NCI-H510A treated with DMSO at 0.1 percent for 48 hours (cell line): ENCODE measurements at regions not wholly inside any gene's neighbourhood (a gene's known extent, or its start where the extent isn't known, plus 50 kb on each side); places are given as distances from the start of the nearest gene placed in this dataset.

ENCODE experiments used
- DNase-seq: peaks from one replicate; lab custom pipeline; 2025; lab: John Stamatoyannopoulos, UW

GRCh38 chr19:28841531-28841930, 371.4 kb downstream of the UQCRFS1 start:
- no peak for DNase-seq

GRCh38 chr19:28840891-28841290, 372.1 kb downstream of the UQCRFS1 start:
- no peak for DNase-seq

GRCh38 chr19:28839455-28839854, 373.5 kb downstream of the UQCRFS1 start:
- DNase-seq = no peak

DNA sequence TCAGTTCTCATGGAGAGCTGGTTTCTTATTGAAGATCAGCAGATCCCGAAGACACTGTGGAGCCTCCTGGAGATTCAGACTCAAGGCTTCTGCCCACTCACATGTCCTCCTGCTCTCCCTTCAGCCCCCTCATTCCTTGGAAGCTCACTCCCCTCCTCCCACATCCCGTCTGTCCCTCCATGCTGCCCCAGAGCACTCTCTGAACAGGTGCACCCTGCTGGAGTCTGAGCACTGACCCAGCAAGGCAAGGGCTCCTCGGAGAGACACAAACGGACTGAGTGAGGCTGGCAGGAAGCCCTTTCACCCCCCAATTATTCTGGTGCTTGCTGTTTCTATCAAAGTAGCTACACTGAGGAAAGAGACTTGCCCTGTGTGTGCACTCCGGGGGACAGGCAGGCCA, 374.0 kb downstream of the UQCRFS1 start:
- no peak for DNase-seq

DNA sequence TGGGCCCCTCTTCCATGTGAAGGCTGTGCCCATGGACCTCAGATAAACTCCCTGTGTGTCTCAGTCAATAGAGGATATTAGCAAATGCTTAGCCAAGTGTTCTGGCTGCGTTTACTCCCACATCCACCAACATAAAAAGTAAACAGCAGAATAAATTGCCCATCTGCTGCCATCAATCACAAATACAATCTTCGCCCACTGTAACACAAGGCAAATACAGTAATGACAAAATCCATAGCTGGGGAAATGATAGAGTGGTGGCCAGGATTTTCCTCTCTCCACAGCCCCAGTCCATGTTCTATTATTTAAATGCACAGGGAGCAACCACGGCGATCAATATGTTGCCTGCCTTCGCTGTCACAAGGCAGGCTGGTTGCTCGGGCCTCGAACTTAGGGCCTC, 376.5 kb downstream of the UQCRFS1 start:
- no peak for DNase-seq

- DNase-seq = no peak
These were observed 378.0 kb downstream of the UQCRFS1 start for GRCh38 chr19:28834996-28835395.

GRCh38 chr19:28831462-28831861, 381.5 kb downstream of the UQCRFS1 start:
- no peak for DNase-seq

DNA sequence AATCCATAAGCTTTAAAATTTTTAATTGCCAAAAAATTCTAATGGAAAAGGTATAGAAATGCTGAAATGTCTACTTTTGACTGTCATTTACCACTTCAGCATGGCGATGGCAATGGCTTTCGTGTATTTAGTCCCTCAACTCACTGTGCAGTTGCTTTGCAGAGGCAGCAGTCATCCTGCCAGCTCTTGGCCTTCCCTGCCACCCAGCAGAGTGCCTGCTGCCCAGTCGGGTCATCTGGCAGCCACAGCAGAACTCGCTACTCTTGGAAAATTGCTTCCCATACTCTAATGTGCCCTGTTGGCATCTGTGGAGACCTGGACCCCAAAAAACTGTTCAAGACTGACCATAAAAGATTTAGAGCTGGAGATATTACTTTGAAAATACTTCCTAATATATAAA, 383.2 kb downstream of the UQCRFS1 start:
- no peak for DNase-seq

GRCh38 chr19:28829359-28829758, 383.6 kb downstream of the UQCRFS1 start:
- no peak for DNase-seq

DNA sequence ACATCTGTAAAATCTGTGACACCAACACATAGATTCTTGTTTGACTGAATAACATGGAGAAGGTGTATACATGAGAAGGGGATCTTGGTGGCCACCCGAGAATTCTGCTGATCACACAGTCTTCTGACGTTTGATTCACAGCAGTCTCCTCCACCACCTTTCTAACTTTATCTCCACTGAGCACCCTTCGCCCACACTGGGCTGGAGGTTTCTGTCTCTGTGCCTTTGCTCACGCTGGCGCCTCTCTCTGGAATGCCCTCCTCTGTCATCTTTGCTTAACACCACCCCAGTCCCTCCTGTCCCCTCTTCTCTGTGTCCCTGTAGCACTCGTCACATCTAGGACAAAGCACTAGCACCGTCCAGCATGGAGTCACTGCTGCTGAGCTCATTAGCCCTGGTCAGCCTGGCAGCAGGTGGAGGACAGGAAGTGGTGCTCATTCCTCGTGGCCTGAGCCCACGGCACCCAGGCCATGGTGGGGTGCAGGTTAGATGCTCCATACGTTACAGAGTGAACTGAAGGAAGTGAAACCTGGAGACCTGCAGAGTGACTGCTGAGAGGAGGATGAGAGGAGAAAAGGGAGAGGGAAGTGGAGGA, 384.6 kb downstream of the UQCRFS1 start:
- DNase-seq = no peak

DNA sequence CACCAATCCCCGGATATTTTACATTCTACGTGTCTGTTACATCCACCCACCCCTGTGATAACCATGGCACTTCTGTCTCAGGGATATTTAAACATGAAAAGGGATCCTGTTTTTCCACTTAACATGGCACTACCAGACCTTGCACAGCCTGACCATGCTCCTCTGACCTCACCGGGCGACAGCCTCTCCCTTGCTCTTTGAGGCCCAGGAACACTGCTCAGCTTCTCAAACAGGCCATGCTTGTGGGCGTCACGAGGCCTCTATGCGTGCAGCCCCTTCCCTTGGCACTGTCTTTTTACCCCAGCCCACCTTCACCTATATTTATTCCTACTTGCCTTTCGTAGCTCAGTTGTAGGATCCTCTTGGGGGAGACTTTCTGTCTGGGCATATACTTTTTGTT, 385.6 kb downstream of the UQCRFS1 start:
- DNase-seq = no peak

- DNase-seq = no peak
These were observed 389.5 kb downstream of the UQCRFS1 start for GRCh38 chr19:28823338-28823961.

DNA sequence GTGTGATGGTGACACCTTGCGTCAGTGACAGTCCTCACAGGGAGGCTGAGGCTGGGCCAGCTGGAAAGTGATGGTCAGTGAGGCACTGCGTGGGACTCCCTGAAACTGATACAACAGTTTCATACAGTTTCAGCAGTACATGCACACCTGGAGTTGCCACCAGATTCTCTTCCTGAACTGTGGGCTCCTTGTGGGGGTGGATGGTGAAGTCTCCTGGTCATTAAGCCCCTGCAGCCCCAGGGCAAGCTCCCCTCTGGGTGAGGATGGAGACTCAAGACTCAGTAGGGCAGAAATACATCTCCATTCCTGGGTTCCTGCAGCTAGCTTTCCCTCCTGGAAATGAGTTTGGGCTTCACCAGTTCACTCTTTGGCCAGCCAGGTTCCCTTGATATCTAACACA, 392.7 kb downstream of the UQCRFS1 start:
- no peak for DNase-seq

GRCh38 chr19:28815257-28815656, 397.7 kb downstream of the UQCRFS1 start:
- DNase-seq = no peak

GRCh38 chr19:28794301-28794700, 418.6 kb downstream of the UQCRFS1 start:
- DNase-seq = no peak

DNA sequence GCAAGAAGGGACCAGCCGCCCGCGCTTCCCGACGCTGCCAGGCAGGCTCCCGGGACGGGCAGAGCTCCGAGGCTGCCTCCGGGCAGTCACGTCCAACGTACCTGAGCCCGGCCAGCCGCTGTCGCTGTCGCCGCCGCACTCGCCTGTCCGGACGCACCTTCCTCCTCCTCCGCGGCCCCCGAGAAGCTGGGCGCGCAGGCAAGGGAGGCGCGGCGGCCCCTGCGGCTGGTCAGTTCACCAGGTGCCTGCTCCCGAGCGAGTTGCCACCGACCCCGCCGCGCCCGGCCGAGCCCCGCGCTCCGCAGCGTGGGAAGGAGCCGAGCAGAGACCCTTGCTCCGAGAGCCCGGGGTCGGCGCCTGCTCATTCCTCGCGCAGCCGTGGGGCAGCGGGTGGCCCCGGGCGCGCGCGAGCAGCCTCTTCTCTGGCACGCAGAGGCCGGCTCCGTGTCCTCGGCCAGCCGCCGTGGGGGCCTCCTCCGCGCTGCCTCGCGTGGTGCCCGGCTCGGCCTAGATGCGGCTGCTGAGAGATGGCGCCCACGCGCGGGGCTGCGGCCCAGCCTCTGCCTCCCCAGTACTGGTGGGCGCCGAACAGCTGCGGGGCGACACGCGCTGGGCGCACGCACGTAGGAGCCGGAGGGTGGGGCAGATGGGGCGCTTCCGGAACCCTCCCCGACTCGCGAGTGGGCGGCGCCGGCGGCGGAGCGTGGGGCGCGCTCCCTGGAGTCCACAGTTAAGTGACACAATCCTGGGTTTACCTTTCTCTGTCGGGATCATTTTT, 419.4 kb downstream of the UQCRFS1 start:
- DNase-seq = no peak

GRCh38 chr19:28785971-28786370, 427.0 kb downstream of the UQCRFS1 start:
- no peak for DNase-seq

DNA sequence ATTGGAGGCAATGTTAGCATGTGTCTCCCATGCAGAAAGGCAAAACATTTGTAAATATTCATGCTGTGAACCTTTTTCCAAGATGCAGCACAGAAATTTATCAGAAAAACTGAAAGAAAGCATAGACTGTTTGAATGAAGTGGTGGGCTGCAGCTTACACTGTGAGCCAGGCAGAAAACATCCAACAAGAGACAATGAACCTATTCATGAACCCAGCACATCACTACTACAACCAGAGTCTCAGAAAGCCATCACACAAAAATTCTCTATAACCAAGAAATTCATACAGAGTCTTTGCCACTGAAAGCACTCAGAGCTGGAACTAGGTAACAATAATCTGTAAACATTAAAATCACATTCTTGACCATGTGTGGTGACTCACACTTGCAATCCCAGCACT, 448.9 kb downstream of the UQCRFS1 start:
- DNase-seq = no peak

DNA sequence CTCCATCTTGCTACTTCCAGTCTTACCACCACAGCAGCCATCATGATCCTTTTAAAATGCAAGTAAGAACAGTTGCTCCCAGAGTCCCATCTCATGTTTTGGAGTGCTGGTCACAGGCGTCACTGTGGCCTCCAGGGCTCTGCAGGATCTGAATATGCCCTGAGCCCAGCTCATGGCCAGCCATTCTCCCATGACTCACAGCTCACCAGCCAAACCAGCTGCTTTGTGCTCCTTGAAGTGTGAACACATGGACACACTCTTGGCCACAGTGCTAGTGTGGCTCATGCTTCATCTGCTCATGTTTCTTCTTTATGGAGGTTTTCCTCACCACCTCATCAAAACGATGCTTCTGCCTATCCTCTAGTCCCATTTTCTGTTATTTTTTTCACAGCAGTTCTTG, 466.5 kb downstream of the UQCRFS1 start:
- no peak for DNase-seq

- DNase-seq = no peak
These were observed 468.0 kb downstream of the UQCRFS1 start for GRCh38 chr19:28744943-28745342.

- DNase-seq = no peak
These were observed 468.9 kb downstream of the UQCRFS1 start for GRCh38 chr19:28744014-28744413.

GRCh38 chr19:28737021-28737895, 475.7 kb downstream of the UQCRFS1 start:
- DNase-seq = peak; percentile 0
